GM12874 (cell line): ENCODE measurements at regions not wholly inside any gene's neighbourhood (a gene's known extent, or its start where the extent isn't known, plus 50 kb on each side); places are given as distances from the start of the nearest gene placed in this dataset.

Source experiments
- TF ChIP-seq, protein P1 (sequence below): IDR thresholded peaks from 2 replicates; pipeline ENCODE4 v1.5.1; 2011; ENCODE audit warnings: low read depth, mild to moderate bottlenecking, control low read depth, low read length, moderate library complexity; ENCODE audit not compliant: insufficient read depth

GRCh38 chr21:38041493-38041892 lies 125.2 kb upstream of the KCNJ6 start:
- TF ChIP-seq, protein P1, sequence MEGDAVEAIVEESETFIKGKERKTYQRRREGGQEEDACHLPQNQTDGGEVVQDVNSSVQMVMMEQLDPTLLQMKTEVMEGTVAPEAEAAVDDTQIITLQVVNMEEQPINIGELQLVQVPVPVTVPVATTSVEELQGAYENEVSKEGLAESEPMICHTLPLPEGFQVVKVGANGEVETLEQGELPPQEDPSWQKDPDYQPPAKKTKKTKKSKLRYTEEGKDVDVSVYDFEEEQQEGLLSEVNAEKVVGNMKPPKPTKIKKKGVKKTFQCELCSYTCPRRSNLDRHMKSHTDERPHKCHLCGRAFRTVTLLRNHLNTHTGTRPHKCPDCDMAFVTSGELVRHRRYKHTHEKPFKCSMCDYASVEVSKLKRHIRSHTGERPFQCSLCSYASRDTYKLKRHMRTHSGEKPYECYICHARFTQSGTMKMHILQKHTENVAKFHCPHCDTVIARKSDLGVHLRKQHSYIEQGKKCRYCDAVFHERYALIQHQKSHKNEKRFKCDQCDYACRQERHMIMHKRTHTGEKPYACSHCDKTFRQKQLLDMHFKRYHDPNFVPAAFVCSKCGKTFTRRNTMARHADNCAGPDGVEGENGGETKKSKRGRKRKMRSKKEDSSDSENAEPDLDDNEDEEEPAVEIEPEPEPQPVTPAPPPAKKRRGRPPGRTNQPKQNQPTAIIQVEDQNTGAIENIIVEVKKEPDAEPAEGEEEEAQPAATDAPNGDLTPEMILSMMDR = no peak

DNA sequence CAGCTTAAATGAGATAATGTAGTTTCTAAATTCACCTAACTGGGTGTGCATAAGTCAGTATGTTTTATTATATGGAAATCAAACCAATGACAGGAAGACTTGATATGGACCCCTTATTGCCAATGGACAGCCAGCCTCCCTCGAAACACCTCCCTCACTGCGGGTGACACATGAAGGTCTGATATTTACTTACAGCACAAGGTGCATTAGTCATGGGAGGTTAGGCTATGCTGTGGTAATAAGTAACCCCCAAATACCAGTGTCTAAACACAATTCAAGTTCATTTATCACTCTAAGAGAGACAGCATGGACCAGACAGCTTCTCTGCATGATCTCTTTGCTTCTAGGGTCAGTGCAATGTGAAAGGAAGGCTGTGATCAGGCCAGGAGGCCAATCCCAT lies 126.0 kb upstream of the KCNJ6 start:
- TF ChIP-seq, protein P1 = no peak

DNA sequence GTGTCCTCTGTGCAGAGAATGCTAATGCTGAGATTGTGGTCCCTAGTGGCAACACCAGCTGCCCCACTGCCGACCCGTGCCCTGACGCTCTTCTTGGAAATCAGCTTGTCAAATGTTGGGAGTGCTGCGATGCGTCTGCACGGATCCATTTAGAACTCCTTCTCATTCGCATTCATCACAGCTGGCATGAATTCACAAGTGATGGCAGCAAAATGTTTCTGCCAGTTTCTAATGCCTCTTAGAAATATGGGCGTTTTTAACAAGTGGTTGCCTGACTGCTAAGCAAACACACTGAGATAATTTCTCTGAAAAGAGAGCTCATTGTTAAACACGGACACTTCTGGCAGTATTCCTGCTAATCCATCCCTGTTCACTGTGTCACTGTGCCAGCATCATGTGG lies 131.9 kb upstream of the KCNJ6 start:
- TF ChIP-seq, protein P1 = no peak

DNA sequence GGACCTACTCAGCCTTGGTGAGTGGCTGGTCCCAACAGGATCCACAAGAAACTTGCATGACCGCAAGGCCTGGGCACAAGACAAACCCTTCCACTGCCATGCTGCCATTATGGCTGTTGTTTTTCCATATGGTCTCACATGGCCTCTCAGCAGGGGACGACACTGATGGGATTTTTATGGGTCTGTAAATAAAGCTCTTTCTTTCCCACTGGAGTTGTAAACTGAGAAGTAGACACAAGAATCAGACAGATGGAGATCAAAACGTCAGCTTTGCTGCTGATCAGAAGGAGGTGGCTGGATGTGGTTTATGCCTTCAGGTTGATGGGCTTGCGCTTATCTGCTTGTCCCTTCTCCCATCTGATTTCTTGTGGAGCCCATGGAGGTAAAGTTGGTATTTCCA lies 138.1 kb upstream of the KCNJ6 start:
- TF ChIP-seq, protein P1 = no peak

GRCh38 chr21:38056481-38056880 lies 140.2 kb upstream of the KCNJ6 start:
- TF ChIP-seq, protein P1 = no peak

DNA sequence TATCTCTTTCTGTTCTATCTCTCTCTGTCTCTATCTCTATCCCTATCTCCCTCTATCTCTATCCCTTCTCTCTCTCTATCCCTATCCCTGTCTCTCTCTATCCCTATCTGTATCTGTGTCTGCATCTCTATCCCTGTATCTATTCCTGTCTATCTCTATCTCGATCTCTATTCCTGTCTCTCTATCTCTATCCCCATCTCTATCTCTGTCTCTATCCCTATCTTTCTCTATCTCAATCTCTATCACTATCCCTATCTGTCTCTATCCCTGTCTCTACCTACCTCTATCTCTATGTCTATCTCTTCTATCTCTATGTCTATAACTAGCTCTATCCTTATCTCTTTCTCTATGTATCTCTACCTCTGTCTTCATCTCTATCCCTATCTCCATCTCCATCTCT lies 141.4 kb upstream of the KCNJ6 start:
- TF ChIP-seq, protein P1 = no peak

GRCh38 chr21:38060533-38060932 lies 144.3 kb upstream of the KCNJ6 start:
- TF ChIP-seq, protein P1 = no peak
